Activated T-helper 2 cell treated with anti-CD3 and anti-CD28 coated beads, Interferon-gamma antibody, Interleukin-2, Interleukin-4, amounts not matched to agents 10 μg/mL and 5 μg/mL and 100 μg/mL, durations not matched to agents 14 hours and 24 hours and 36 hours (primary cell): ENCODE measurements at regions not wholly inside any gene's neighbourhood (a gene's known extent, or its start where the extent isn't known, plus 50 kb on each side); places are given as distances from the start of the nearest gene placed in this dataset.

Experiments
- DNase-seq: peaks from one replicate; pipeline ENCODE4 v3.0.0; 2021; ENCODE audit warnings: low spot score
- H3K27ac Mint-ChIP-seq: one replicate; pipeline ENCODE4 v1.8.0; 2021; ENCODE audit warnings: mixed read lengths
- H3K27me3 Mint-ChIP-seq: one replicate; pipeline ENCODE4 v1.8.0; 2021; ENCODE audit warnings: low read depth, mixed read lengths
- H3K36me3 Mint-ChIP-seq: one replicate; pipeline ENCODE4 v1.8.0; 2021; ENCODE audit warnings: low read depth, mixed read lengths
- H3K4me1 Mint-ChIP-seq: one replicate; pipeline ENCODE4 v1.8.0; 2021; ENCODE audit warnings: low read depth, mixed read lengths
- H3K4me3 Mint-ChIP-seq: one replicate; pipeline ENCODE4 v1.8.0; 2021; ENCODE audit warnings: low read depth, mild to moderate bottlenecking, moderate library complexity, mixed read lengths
- H3K9me3 Mint-ChIP-seq: one replicate; pipeline ENCODE4 v1.8.0; 2021; ENCODE audit warnings: mixed read lengths
- intact Hi-C: fragments of 100-400 bp; cut with micrococcal nuclease; formaldehyde crosslinking; loops from one replicate; pipeline ENCODE4 v1.15.1; 2023

DNA sequence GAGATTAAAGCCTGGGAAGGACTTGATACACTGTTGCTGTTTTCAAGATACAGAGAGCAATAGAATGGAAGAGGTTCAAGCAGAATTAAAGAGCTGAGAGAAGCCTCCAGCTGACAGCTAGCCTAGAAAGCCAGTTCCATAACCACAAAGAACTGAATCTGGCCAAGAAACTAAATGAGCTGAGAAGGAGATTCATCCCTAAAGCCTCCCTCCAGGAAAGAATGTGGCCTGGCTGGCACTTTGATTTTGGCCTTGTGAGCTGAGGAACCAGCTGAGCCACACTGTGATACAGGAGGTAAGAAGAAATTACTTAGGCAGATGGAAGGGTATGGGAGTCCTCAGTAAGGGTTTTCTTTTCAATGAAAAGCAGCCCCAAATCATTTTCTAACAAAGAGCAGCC is 324.1 kb downstream of the PHF14 start:
- Mint-ChIP-seq H3K27me3 (no peaks in the 10 kb centered on the region), H3K4me1 (no peaks in the 10 kb centered on the region), H3K27ac (no peak overlapping the region), H3K36me3 (no peaks in the 10 kb centered on the region), H3K4me3 (no peak overlapping the region), H3K9me3 (no peaks in the 10 kb centered on the region)
- intact Hi-C loops = no loop called here
- no peak for DNase-seq

DNA sequence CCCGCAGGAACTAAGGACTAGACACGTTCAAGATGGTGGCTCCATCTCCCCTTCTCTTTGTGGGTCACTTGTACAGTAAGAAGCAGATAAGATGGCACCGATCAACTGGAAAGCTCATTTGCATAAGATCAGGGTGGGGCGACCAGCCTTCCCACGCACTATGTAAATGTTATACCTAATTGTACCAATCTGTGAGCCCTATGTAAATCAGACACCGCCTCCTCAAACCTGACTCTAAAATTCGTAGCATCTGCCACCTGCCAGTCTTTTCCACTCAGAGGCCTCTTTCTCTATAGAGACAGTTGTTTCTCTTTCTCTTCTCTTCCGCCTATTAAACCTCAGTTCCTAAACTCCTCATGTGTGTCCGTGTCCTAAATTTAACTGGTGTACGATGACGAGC is 324.5 kb downstream of the PHF14 start:
- intact Hi-C loops = no loop called here
- no peaks in the 10 kb centered on the region for H3K9me3 Mint-ChIP-seq

DNA sequence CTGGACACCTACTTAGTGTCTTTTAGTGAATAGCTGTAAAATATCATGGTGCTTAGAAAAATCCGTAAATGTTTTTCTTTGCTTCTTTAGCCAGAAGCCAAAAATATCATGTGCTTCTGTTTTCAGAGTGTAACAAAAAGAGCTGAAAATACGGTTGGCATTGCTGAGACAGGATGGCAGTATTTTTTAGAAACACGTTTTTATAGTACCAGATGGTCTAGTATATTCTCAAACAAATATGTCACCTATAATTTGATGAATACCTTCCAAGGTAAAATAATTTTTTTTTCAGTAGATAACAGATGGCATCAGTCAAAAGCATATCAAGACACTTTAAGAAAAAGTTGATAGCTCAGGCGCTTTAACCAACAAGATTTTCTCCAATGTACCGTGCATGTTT is 326.6 kb downstream of the PHF14 start:
- Mint-ChIP-seq H3K9me3 (no peaks in the 10 kb centered on the region), H3K27me3 (no peaks in the 10 kb centered on the region), H3K27ac (no peak overlapping the region), H3K4me3 (no peak overlapping the region), H3K36me3 (no peaks in the 10 kb centered on the region), H3K4me1 (no peaks in the 10 kb centered on the region)
- intact Hi-C loops = no loop called here
- no peak for DNase-seq

More for the DNA sequence above, 324.5 kb downstream of the PHF14 start:
- H3K4me1 Mint-ChIP-seq = no peaks in the 10 kb centered on the region
- no peak overlapping the region for H3K4me3 Mint-ChIP-seq
- no peaks in the 10 kb centered on the region for H3K36me3 Mint-ChIP-seq
- no peak overlapping the region for H3K27ac Mint-ChIP-seq
- DNase-seq = no peak
- no peaks in the 10 kb centered on the region for H3K27me3 Mint-ChIP-seq

DNA sequence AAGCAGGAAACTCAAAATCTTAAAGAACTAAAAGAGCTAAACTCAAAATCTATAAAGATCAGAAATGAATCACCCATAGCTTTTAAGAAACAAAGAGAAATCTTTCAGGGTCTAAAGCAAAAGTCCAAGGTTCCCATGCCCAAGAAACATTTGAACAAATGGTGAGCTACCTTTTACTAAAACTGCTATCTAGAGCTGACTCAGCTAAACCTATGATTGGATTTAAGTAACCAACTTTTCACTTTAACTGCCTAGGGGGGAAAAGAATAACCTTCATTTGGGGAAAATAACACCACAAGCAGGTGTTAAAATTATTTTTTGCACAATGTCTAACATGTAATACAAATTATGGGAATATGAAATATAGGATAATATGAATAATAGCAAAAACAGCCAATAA is 328.4 kb downstream of the PHF14 start:
- H3K27me3 Mint-ChIP-seq = no peaks in the 10 kb centered on the region
- H3K9me3 Mint-ChIP-seq = no peaks in the 10 kb centered on the region
- H3K4me3 Mint-ChIP-seq = no peak overlapping the region
- H3K36me3 Mint-ChIP-seq = no peaks in the 10 kb centered on the region
- DNase-seq = no peak
- H3K27ac Mint-ChIP-seq = no peak overlapping the region
- H3K4me1 Mint-ChIP-seq = no peaks in the 10 kb centered on the region
- intact Hi-C loops = no loop called here

DNA sequence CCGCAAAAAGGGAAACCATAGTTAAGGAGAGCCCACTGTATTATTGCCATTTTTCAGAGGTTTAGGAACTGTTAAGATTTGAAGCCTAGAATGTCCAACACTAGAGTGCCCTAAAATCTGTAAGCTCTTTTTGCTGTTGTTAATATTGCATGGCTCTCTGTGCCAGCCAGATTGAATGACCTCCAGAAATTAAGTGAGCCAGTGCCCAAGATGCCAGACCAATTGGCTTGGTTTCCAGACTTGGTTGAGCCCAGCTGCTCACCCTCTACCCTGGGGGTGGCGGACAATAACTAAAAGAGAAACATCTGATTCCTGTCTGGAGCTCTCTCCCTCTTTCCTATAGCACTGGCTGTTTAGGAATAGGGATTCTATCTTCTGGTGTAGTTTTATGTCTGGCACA is 340.1 kb downstream of the PHF14 start:
- Mint-ChIP-seq H3K9me3 (no peaks in the 10 kb centered on the region), H3K27ac (no peak overlapping the region), H3K4me3 (no peak overlapping the region), H3K27me3 (no peaks in the 10 kb centered on the region), H3K4me1 (peaks cover 3% of the 10 kb centered on the region), H3K36me3 (no peaks in the 10 kb centered on the region)
- no peak for DNase-seq
- intact Hi-C loops = no loop called here

DNA sequence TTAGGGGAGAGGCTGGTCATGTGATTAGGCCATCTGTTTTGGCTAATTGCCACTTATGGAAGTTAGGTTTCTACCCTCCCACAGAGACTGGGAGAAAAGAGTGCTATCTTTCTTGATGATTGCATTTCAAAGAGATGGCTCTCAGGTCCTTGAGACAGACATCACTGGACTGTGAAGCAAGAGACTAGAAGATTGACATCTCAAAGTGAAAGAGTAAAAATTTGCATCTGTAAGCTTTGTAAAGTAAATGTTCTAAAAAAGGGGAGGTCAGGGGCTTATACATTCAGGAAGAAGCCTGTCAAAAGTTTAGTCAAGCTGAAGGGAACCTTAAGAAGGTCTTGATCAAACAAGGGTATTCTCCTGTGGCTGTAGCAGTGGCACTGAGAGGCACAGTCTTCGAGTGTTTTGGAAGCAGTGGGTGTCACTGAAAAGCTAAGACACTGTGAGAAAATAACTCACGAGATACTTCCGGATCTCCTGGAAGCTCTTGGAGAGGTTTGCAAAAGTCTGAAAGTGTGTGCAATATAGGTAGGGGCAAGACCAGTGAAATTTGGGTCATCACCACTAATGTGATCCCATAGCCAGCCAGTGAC is 342.1 kb downstream of the PHF14 start:
- peaks cover 3% of the 10 kb centered on the region for H3K4me1 Mint-ChIP-seq
- H3K27ac Mint-ChIP-seq = no peak overlapping the region
- no peak overlapping the region for H3K4me3 Mint-ChIP-seq
- no peaks in the 10 kb centered on the region for H3K9me3 Mint-ChIP-seq
- no peak for DNase-seq
- intact Hi-C loops = no loop called here
- no peaks in the 10 kb centered on the region for H3K36me3 Mint-ChIP-seq
- no peaks in the 10 kb centered on the region for H3K27me3 Mint-ChIP-seq

DNA sequence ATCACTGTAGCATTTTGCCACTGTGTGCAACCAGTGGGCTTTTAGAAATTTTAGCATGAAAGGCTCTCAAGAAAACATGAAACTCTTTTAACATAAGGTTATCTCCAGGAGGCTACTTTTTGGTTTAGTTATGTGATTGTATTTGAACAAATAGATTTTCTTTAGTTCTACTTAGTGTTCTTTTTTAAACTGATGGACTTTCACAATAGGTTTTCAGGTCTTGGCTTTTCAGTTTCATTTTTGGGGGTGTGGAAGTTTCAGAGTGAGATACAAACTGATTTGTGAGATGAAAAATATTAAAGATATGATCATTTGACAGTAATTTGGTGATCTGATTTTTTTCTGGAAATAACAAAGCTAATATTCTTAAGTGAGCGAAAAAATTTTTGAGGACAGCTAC is 344.1 kb downstream of the PHF14 start:
- H3K27ac Mint-ChIP-seq = no peak overlapping the region
- no peaks in the 10 kb centered on the region for H3K27me3 Mint-ChIP-seq
- peaks cover 3% of the 10 kb centered on the region for H3K4me1 Mint-ChIP-seq
- no peak for DNase-seq
- H3K9me3 Mint-ChIP-seq = no peaks in the 10 kb centered on the region
- H3K4me3 Mint-ChIP-seq = no peak overlapping the region
- intact Hi-C loops = no loop called here
- no peaks in the 10 kb centered on the region for H3K36me3 Mint-ChIP-seq

DNA sequence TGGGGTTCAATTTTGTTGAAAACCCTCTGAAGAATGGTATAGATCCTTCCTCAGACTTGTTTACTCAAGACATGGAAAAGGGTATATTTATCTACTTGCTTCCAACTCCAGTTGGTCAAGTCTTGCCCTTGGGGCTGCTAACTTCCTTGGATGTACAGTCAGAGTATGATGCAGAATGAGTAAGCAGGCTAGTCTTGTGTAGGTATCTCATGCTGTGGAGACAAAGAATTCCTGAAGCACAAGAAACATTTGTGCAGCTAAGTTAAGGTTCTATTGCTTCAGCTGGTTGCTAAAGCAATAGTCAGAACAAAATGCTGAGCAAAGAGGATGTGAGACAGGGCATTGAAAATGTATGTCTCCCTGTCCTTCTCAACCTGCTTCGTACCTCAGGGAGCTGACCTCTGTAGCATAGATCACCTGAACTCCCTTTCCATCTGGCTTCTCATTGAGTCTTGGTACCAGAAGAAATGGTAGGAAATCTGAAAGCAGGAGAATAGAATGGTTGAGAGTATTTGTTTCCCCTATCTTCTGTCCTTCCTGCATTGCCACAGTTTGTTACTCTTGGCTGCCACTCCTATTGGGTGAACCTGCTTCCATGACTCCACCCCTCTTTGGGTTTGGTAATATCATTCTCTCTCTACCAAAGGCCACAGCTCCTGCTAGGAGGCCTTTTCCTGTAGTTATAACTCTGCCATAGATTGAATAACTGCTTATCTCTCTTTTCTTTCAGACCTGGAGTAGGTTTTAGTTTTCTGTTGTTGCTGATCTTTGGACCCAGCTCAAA is 346.0 kb downstream of the PHF14 start:
- Mint-ChIP-seq H3K4me3 (no peak overlapping the region), H3K27me3 (no peaks in the 10 kb centered on the region), H3K4me1 (peaks cover 3% of the 10 kb centered on the region), H3K9me3 (no peaks in the 10 kb centered on the region), H3K36me3 (no peaks in the 10 kb centered on the region), H3K27ac (no peak overlapping the region)
- intact Hi-C loops = no loop called here
- DNase-seq = no peak
